ENCODE measurements at regions not wholly inside any gene's neighbourhood (a gene's known extent, or its start where the extent isn't known, plus 50 kb on each side); places are given as distances from the start of the nearest gene placed in this dataset.

DNA sequence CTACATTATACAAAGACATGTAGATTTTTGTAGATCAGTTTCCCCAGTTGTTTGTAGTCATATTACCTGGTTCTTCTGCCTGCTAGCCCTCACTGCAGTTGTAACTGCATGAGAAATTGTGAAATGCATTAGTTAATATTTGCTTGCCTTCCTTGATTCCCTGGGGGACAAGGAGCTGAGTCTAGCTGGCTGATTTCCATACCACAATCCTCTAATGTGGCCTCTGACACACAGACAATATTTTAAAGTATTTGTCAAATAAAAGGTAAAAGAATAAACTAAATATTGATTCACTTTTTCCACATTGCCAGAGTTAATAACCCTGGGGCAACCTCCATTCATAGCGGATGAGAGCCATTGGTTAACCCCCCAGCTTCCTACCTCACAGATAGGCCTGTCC is 128.8 kb upstream of the TMEM132C start:
- Histone ChIP-seq H3K23me2 (ENCODE audit: low read depth, low read length) (no peaks in the 10 kb centered on the region), H3K79me1 (ENCODE audit: low read depth, low read length) (no peaks in the 10 kb centered on the region), H4K5ac (ENCODE audit: insufficient read length, low read depth, low read length) (no peak overlapping the region), H3K18ac (ENCODE audit: extremely low read depth, low read length) (no peak overlapping the region), H3K79me2 (ENCODE audit: control insufficient read depth in 1 of 2, insufficient read depth in 2 of 2, low read length in 2 of 2) (no peaks in the 10 kb centered on the region), H2AFZ (ENCODE audit: low read length) (no peak overlapping the region), H3K9me3 (ENCODE audit: insufficient read depth in 2 of 2, low read depth in 1 of 2, low read length in 1 of 2) (no peaks in the 10 kb centered on the region), H3K4me3 (ENCODE audit: extremely low read depth in 1 of 4, insufficient read depth in 2 of 4, low read depth in 3 of 4, low read length in 4 of 4) (no peak overlapping the region), H3K23ac (ENCODE audit: insufficient read length) (no peak overlapping the region), H3K4me2 (ENCODE audit: insufficient read depth in 1 of 2, low read depth in 2 of 2, low read length in 2 of 2) (no peak overlapping the region), H2BK12ac (ENCODE audit: low read depth, low read length) (no peak overlapping the region), H2BK20ac (ENCODE audit: low read length) (no peak overlapping the region), H2AK5ac (ENCODE audit: low read depth, low read length) (no peak overlapping the region), H3K36me3 (ENCODE audit: control insufficient read depth in 2 of 4, insufficient read depth in 4 of 4, low read length in 3 of 4) (no peaks in the 10 kb centered on the region), H2BK120ac (replicated peaks; ENCODE audit: low read depth, low read length) (no peak overlapping the region), H3K4me1 (replicated peaks in 1 of 4; ENCODE audit: control insufficient read depth in 3 of 4, insufficient read depth in 4 of 4, low read length in 3 of 4) (no peaks in the 10 kb centered on the region), H4K91ac (replicated peaks; ENCODE audit: insufficient read length, low read length) (no peak overlapping the region), H2BK5ac (ENCODE audit: low read depth, low read length) (no peak overlapping the region), H3K56ac (replicated peaks; ENCODE audit: insufficient read length, low read depth, low read length) (no peak overlapping the region), H3K27ac (ENCODE audit: low read depth, low read length) (no peak overlapping the region), H4K20me1 (replicated peaks in 1 of 2; ENCODE audit: control insufficient read depth in 1 of 2, insufficient read depth in 2 of 2, low read length in 2 of 2) (no peaks in the 10 kb centered on the region), H3K14ac (ENCODE audit: insufficient read length) (no peak overlapping the region), H2BK15ac (ENCODE audit: low read length) (no peak overlapping the region), H3K27me3 (replicated peaks in 1 of 4; ENCODE audit: control insufficient read depth in 3 of 4, extremely low read depth in 1 of 4, insufficient read depth in 3 of 4, low read length in 3 of 4) (no peaks in the 10 kb centered on the region), H4K8ac (ENCODE audit: extremely low read depth, insufficient read depth, low read length) (no peak overlapping the region), H3K9ac (replicated peaks in 1 of 4; ENCODE audit: extremely low read depth in 1 of 4, low read depth in 3 of 4, low read length in 3 of 4) (no peak overlapping the region), H3K4ac (replicated peaks; ENCODE audit: insufficient read length, low read depth, low read length) (no peak overlapping the region)
- no peak for DNase-seq (ENCODE audit: low read depth in 1 of 2, low spot score in 2 of 2)
- ChIA-PET CTCF (ENCODE audit: partially characterized antibody) (interaction anchor here (1.1 to 1.2 kb wide), 2 partner anchors 113 to 174 kb away, joined by 3 read pairs; no protein-coding TSS in a partner anchor), POLR2A (ENCODE audit: partially characterized antibody) (no interaction called here)
- TF ChIP-seq SIN3A (conservative IDR thresholded peaks at IDR 0.05 in 1 of 2, IDR thresholded peaks at IDR 0.05 in 1 of 2; ENCODE audit: low read depth in 1 of 2, low read length in 2 of 2) (no peak), GTF2F1 (IDR thresholded peaks at IDR 0.05; ENCODE audit: borderline replicate concordance, low read depth, low read length) (no peak), SP2 (IDR thresholded peaks at IDR 0.05; ENCODE audit: low read length) (no peak), FOSL1 (IDR thresholded peaks at IDR 0.05; ENCODE audit: insufficient read depth, low read depth, low read length) (no peak), KDM1A (IDR thresholded peaks at IDR 0.05; ENCODE audit: borderline replicate concordance, low read length) (no peak), CEBPB (IDR thresholded peaks at IDR 0.05; ENCODE audit: low read depth, low read length) (no peak), ASH2L (IDR thresholded peaks at IDR 0.05; ENCODE audit: low read length) (no peak), CBX5 (IDR thresholded peaks at IDR 0.05; ENCODE audit: low read depth, low read length) (no peak), CREB1 (IDR thresholded peaks at IDR 0.05) (no peak), RBBP5 (IDR thresholded peaks at IDR 0.05; ENCODE audit: borderline replicate concordance, low read depth, low read length) (no peak), YY1 (IDR thresholded peaks at IDR 0.05; ENCODE audit: low read depth, low read length) (no peak), POLR2AphosphoS5 (IDR thresholded peaks at IDR 0.05; ENCODE audit: low read depth, low read length) (no peak)
- TF ChIP-seq, protein P1, sequence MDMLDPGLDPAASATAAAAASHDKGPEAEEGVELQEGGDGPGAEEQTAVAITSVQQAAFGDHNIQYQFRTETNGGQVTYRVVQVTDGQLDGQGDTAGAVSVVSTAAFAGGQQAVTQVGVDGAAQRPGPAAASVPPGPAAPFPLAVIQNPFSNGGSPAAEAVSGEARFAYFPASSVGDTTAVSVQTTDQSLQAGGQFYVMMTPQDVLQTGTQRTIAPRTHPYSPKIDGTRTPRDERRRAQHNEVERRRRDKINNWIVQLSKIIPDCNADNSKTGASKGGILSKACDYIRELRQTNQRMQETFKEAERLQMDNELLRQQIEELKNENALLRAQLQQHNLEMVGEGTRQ (IDR thresholded peaks at IDR 0.05; ENCODE audit: low read length): no peak
- TF ChIP-seq, protein P2, sequence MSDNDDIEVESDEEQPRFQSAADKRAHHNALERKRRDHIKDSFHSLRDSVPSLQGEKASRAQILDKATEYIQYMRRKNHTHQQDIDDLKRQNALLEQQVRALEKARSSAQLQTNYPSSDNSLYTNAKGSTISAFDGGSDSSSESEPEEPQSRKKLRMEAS (IDR thresholded peaks at IDR 0.05): no peak
- WGBS, 2 experiments (ENCODE audit: extremely low coverage in 1 of 2, insufficient coverage in 1 of 2, insufficient read length in 1 of 2, insufficient replicate concordance in 2 of 2, low coverage in 1 of 2, low lambda C conversion rate in 2 of 2, missing lambda C conversion rate in 1 of 2): 94% methylated on average over 1 of the region's 1 CpG; no CpG with 5 or more reads in 1 of the 2 experiments
- no peak for FAIRE-seq
